HAP-1 (cell line): ENCODE measurements at regions not wholly inside any gene's neighbourhood (a gene's known extent, or its start where the extent isn't known, plus 50 kb on each side); places are given as distances from the start of the nearest gene placed in this dataset.

ENCODE experiments used
- DNase-seq, 2 experiments: peaks; one replicate each; pipeline ENCODE4 v3.0.0-alpha.2; 2016 to 2020; ENCODE audit warnings: low spot score in 2 of 2
- H3K27me3 ChIP-seq: fragments of 250-450 bp; sonication (Bioruptor Pico); 2 replicates; pipeline ENCODE4 v1.5.1; 2020; ENCODE audit warnings: low read depth, mild to moderate bottlenecking, moderate library complexity
- H3K36me3 ChIP-seq: fragments of 250-450 bp; sonication (Bioruptor Pico); replicated peaks from 2 replicates; pipeline ENCODE4 v1.5.1; 2020; ENCODE audit warnings: mild to moderate bottlenecking
- H3K4me1 ChIP-seq: fragments of 250-450 bp; sonication (Bioruptor Pico); 2 replicates; pipeline ENCODE4 v1.5.1; 2020; ENCODE audit warnings: mild to moderate bottlenecking
- H3K4me3 ChIP-seq: fragments of 250-450 bp; sonication (Bioruptor Pico); 2 replicates; pipeline ENCODE4 v1.5.1; 2020; ENCODE audit warnings: mild to moderate bottlenecking, moderate library complexity
- H3K9me3 ChIP-seq: fragments of 250-450 bp; sonication (Bioruptor Pico); 2 replicates; pipeline ENCODE4 v1.5.1; 2020; ENCODE audit warnings: mild to moderate bottlenecking, moderate library complexity
- in situ Hi-C: fragments of 300-500 bp; cut with MboI; formaldehyde crosslinking; loops from 3 replicates; pipeline ENCODE4 v1.14.3; 2020; ENCODE audit warnings: low sequenced_read_pairs, inconsistent platforms, mixed read lengths

- Histone ChIP-seq H3K4me1 (no peaks in the 10 kb centered on the region), H3K27me3 (no peaks in the 10 kb centered on the region), H3K9me3 (no peaks in the 10 kb centered on the region), H3K36me3 (no peaks in the 10 kb centered on the region), H3K4me3 (no peak overlapping the region)
- DNase-seq = no peak
- in situ Hi-C loops = loop anchor here (25.0 kb wide), 1 partner anchor 463 kb away; no protein-coding TSS in a partner anchor
Observed at GRCh38 chr12:104850781-104851180, 107.3 kb downstream of the SLC41A2 start.

- DNase-seq = no peak
- H3K4me3 ChIP-seq = no peak overlapping the region
- no peaks in the 10 kb centered on the region for H3K36me3 ChIP-seq
- in situ Hi-C loops = no loop called here
- no peaks in the 10 kb centered on the region for H3K4me1 ChIP-seq
- H3K27me3 ChIP-seq = no peaks in the 10 kb centered on the region
- H3K9me3 ChIP-seq = no peaks in the 10 kb centered on the region
Observed at GRCh38 chr12:104846056-104846767, 111.9 kb downstream of the SLC41A2 start.

GRCh38 chr12:104844123-104844522 is 114.0 kb downstream of the SLC41A2 start:
- H3K9me3 ChIP-seq = no peaks in the 10 kb centered on the region
- DNase-seq = no peak
- in situ Hi-C loops = no loop called here
- H3K27me3 ChIP-seq = no peaks in the 10 kb centered on the region
- no peak overlapping the region for H3K4me3 ChIP-seq
- H3K36me3 ChIP-seq = no peaks in the 10 kb centered on the region
- H3K4me1 ChIP-seq = no peaks in the 10 kb centered on the region

GRCh38 chr12:104840262-104840661 is 117.8 kb downstream of the SLC41A2 start:
- H3K27me3 ChIP-seq = no peaks in the 10 kb centered on the region
- H3K36me3 ChIP-seq = no peaks in the 10 kb centered on the region
- no peak for DNase-seq
- H3K9me3 ChIP-seq = no peaks in the 10 kb centered on the region
- H3K4me3 ChIP-seq = no peak overlapping the region
- in situ Hi-C loops = no loop called here
- no peaks in the 10 kb centered on the region for H3K4me1 ChIP-seq

GRCh38 chr12:104835317-104835716 is 122.8 kb downstream of the SLC41A2 start:
- Histone ChIP-seq H3K27me3 (no peaks in the 10 kb centered on the region), H3K36me3 (no peaks in the 10 kb centered on the region), H3K4me1 (no peaks in the 10 kb centered on the region), H3K9me3 (no peaks in the 10 kb centered on the region), H3K4me3 (no peak overlapping the region)
- DNase-seq = no peak
- in situ Hi-C loops = no loop called here

- H3K4me1 ChIP-seq = no peaks in the 10 kb centered on the region
- no peak overlapping the region for H3K4me3 ChIP-seq
- H3K36me3 ChIP-seq = no peaks in the 10 kb centered on the region
- H3K27me3 ChIP-seq = no peaks in the 10 kb centered on the region
- no peaks in the 10 kb centered on the region for H3K9me3 ChIP-seq
- in situ Hi-C loops = no loop called here
- DNase-seq = no peak
Observed at GRCh38 chr12:104834607-104835006, 123.5 kb downstream of the SLC41A2 start.

- in situ Hi-C loops = no loop called here
- Histone ChIP-seq H3K9me3 (no peaks in the 10 kb centered on the region), H3K4me1 (no peaks in the 10 kb centered on the region), H3K36me3 (no peaks in the 10 kb centered on the region), H3K27me3 (no peaks in the 10 kb centered on the region), H3K4me3 (no peak overlapping the region)
- DNase-seq = no peak
Observed at GRCh38 chr12:104833756-104834155, 124.3 kb downstream of the SLC41A2 start.

GRCh38 chr12:104828015-104828414 is 130.1 kb downstream of the SLC41A2 start:
- Histone ChIP-seq H3K27me3 (no peaks in the 10 kb centered on the region), H3K36me3 (no peaks in the 10 kb centered on the region), H3K4me1 (no peaks in the 10 kb centered on the region), H3K9me3 (peaks cover 3% of the 10 kb centered on the region; the same call in 1 of the 2 replicates), H3K4me3 (no peak overlapping the region)
- no peak for DNase-seq
- in situ Hi-C loops = no loop called here

- peaks cover 3% of the 10 kb centered on the region; the same call in 1 of the 2 replicates for H3K9me3 ChIP-seq
- in situ Hi-C loops = no loop called here
- H3K4me1 ChIP-seq = no peaks in the 10 kb centered on the region
- no peaks in the 10 kb centered on the region for H3K27me3 ChIP-seq
- no peak for DNase-seq
- H3K36me3 ChIP-seq = no peaks in the 10 kb centered on the region
- H3K4me3 ChIP-seq = no peak overlapping the region
Observed at GRCh38 chr12:104827587-104827986, 130.5 kb downstream of the SLC41A2 start.

GRCh38 chr12:104825408-104825807 is 132.7 kb downstream of the SLC41A2 start:
- DNase-seq = no peak
- in situ Hi-C loops = no loop called here
- H3K4me1 ChIP-seq = no peaks in the 10 kb centered on the region
- no peaks in the 10 kb centered on the region for H3K27me3 ChIP-seq
- H3K4me3 ChIP-seq = no peak overlapping the region
- H3K36me3 ChIP-seq = no peaks in the 10 kb centered on the region
- H3K9me3 ChIP-seq = peaks cover 3% of the 10 kb centered on the region; the same call in 1 of the 2 replicates

- Histone ChIP-seq H3K4me1 (no peaks in the 10 kb centered on the region), H3K9me3 (peaks cover 3% of the 10 kb centered on the region; the same call in 1 of the 2 replicates), H3K4me3 (no peak overlapping the region), H3K27me3 (no peaks in the 10 kb centered on the region), H3K36me3 (no peaks in the 10 kb centered on the region)
- in situ Hi-C loops = no loop called here
- no peak for DNase-seq
Observed at GRCh38 chr12:104823985-104824461, 134.1 kb downstream of the SLC41A2 start.

GRCh38 chr12:104822941-104823340 is 135.1 kb downstream of the SLC41A2 start:
- in situ Hi-C loops = no loop called here
- DNase-seq = no peak
- H3K9me3 ChIP-seq = peaks cover 3% of the 10 kb centered on the region; the same call in 1 of the 2 replicates
- no peaks in the 10 kb centered on the region for H3K27me3 ChIP-seq
- H3K4me1 ChIP-seq = no peaks in the 10 kb centered on the region
- H3K4me3 ChIP-seq = no peak overlapping the region
- no peaks in the 10 kb centered on the region for H3K36me3 ChIP-seq

GRCh38 chr12:104816845-104817503 is 141.1 kb downstream of the SLC41A2 start:
- Histone ChIP-seq H3K27me3 (no peaks in the 10 kb centered on the region), H3K36me3 (no peaks in the 10 kb centered on the region), H3K4me3 (no peak overlapping the region), H3K4me1 (no peaks in the 10 kb centered on the region), H3K9me3 (no peaks in the 10 kb centered on the region)
- no peak for DNase-seq
- in situ Hi-C loops = no loop called here

GRCh38 chr12:104815935-104816334 is 142.2 kb downstream of the SLC41A2 start:
- Histone ChIP-seq H3K4me1 (no peaks in the 10 kb centered on the region), H3K27me3 (no peaks in the 10 kb centered on the region), H3K9me3 (no peaks in the 10 kb centered on the region), H3K4me3 (no peak overlapping the region), H3K36me3 (no peaks in the 10 kb centered on the region)
- no peak for DNase-seq
- in situ Hi-C loops = no loop called here
